ENCODE measurements at regions not wholly inside any gene's neighbourhood (a gene's known extent, or its start where the extent isn't known, plus 50 kb on each side); places are given as distances from the start of the nearest gene placed in this dataset.

DNA sequence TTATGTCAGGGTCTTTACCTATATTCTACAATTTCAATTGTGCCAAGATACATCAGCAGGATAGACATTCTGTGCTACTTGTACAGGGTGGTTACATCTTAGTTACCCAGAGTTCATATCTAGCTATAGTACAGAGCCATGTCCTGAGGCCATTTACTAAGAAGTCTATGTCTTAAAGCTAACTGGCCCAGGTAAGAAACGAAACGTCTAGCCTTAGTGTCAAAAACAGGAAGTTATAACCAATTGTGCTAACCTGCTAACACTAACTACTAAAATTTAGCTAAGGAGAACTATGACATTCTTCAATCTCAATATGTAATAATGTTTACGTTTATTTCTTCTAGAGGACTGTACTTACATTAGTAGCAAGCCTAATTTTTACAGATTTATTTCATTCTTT, 717.2 kb upstream of the UBE2E2 start:
- TF ChIP-seq, protein P1, sequence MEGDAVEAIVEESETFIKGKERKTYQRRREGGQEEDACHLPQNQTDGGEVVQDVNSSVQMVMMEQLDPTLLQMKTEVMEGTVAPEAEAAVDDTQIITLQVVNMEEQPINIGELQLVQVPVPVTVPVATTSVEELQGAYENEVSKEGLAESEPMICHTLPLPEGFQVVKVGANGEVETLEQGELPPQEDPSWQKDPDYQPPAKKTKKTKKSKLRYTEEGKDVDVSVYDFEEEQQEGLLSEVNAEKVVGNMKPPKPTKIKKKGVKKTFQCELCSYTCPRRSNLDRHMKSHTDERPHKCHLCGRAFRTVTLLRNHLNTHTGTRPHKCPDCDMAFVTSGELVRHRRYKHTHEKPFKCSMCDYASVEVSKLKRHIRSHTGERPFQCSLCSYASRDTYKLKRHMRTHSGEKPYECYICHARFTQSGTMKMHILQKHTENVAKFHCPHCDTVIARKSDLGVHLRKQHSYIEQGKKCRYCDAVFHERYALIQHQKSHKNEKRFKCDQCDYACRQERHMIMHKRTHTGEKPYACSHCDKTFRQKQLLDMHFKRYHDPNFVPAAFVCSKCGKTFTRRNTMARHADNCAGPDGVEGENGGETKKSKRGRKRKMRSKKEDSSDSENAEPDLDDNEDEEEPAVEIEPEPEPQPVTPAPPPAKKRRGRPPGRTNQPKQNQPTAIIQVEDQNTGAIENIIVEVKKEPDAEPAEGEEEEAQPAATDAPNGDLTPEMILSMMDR (conservative IDR thresholded peaks at IDR 0.05; ENCODE audit: low read depth, low read length) = no peak
- no peak for TF ChIP-seq EZH2 (IDR thresholded peaks at IDR 0.05; ENCODE audit: borderline replicate concordance, low read depth, low read length, poor library complexity, severe bottlenecking)
